RWPE1 (cell line): ENCODE measurements at regions not wholly inside any gene's neighbourhood (a gene's known extent, or its start where the extent isn't known, plus 50 kb on each side); places are given as distances from the start of the nearest gene placed in this dataset.
A peak's percentile ranks its signal among the peaks of the same experiment; 100 is the strongest.

Experiments used
- CTCF ChIA-PET: fragments of 350-600 bp; sonication (Branson Sonifier 250); formaldehyde crosslinking; extraction: SDS; loops from one replicate; lab custom pipeline; 2021; lab: Yijun Ruan, JAX
- POLR2A ChIA-PET: fragments of 400-600 bp; formaldehyde crosslinking; extraction: SDS; loops from one replicate; lab custom pipeline; 2020; ENCODE audit warnings: antibody characterized with exemption; ENCODE audit not compliant: low non-redundant PET; lab: Yijun Ruan, JAX
- DNase-seq: peaks from one replicate; pipeline ENCODE4 v3.0.0; 2012; ENCODE audit warnings: low spot score
- H3K27ac ChIP-seq: fragments of 450-650 bp; 2 replicates; pipeline ENCODE4 v1.5.1; 2017
- CTCF ChIP-seq: fragments of 450-650 bp; conservative IDR thresholded peaks from 2 replicates; pipeline ENCODE4 v1.5.1; 2017; ENCODE audit warnings: low read depth, mild to moderate bottlenecking

- DNase-seq = no peak
- CTCF ChIA-PET = no interaction called here
- POLR2A ChIA-PET = no interaction called here
- TF ChIP-seq CTCF = no peak
- H3K27ac ChIP-seq = no peak overlapping the region
Observed at GRCh38 chr2:225103737-225104141, 61.5 kb upstream of the DOCK10 start.

- ChIA-PET CTCF (interaction anchor here (0.6 kb wide), 1 partner anchor 92 kb away, joined by 3 read pairs; no protein-coding TSS in a partner anchor), POLR2A (no interaction called here)
- no peak for TF ChIP-seq CTCF
- peak; percentile 84 for DNase-seq
- no peak overlapping the region for H3K27ac ChIP-seq
Observed at GRCh38 chr2:225100856-225101294, 58.6 kb upstream of the DOCK10 start.

GRCh38 chr2:225100269-225100668 is 58.0 kb upstream of the DOCK10 start:
- no peak overlapping the region for H3K27ac ChIP-seq
- DNase-seq = no peak
- TF ChIP-seq CTCF = no peak
- ChIA-PET POLR2A (no interaction called here), CTCF (no interaction called here)

GRCh38 chr2:225097035-225097434 is 54.8 kb upstream of the DOCK10 start:
- ChIA-PET CTCF (no interaction called here), POLR2A (no interaction called here)
- DNase-seq = no peak
- no peak for TF ChIP-seq CTCF
- no peak overlapping the region for H3K27ac ChIP-seq
